ENCODE measurements at regions not wholly inside any gene's neighbourhood (a gene's known extent, or its start where the extent isn't known, plus 50 kb on each side); places are given as distances from the start of the nearest gene placed in this dataset.

DNA sequence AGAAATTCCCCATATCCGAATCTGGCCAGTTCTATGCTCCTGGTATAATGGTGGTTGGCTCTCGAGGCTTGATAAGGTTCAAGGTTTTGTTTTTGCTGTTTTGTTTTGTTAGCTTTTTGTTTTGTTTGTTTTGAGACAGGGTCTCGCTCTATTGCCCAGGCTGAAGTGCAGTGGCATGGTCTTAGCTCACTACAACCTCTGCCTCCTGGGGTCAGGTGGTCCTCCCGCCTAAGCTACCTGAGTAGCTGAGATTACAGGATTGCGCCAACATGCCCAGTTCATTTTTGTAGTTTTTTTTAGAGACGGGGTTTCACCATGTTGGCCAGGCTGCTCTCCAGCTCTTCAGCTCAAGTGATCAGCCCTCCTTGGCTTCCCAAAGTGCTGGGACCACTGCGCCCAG lies 109.1 kb upstream of the ERRFI1 start:
- H3K9me3 ChIP-seq = no peaks in the 10 kb centered on the region
- no peaks in the 10 kb centered on the region for H3K27me3 ChIP-seq
- no peaks in the 10 kb centered on the region for H3K36me3 ChIP-seq
- H3K4me3 ChIP-seq = no peak overlapping the region
- TF ChIP-seq CTCF (IDR thresholded peaks at IDR 0.05) = no peak
- no peak for TF ChIP-seq EP300 (IDR thresholded peaks at IDR 0.05)
- TF ChIP-seq POLR2A (IDR thresholded peaks at IDR 0.05) = no peak
- H3K4me1 ChIP-seq = peaks cover 0 to 34% (median 18%) of the 10 kb centered on the region in 4 donors
- DNase-seq (ENCODE audit: low spot score in 2 of 2) = no peak
- peak overlapping the region in 2 of 4 donors; percentile 1 to 74 for H3K27ac ChIP-seq
- WGBS, 2 donors = 81 to 84% methylated on average over 7 of the region's 7 CpGs

- H3K4me3 ChIP-seq = no peak overlapping the region
- peaks cover 0 to 34% (median 18%) of the 10 kb centered on the region in 4 donors for H3K4me1 ChIP-seq
- H3K9me3 ChIP-seq = no peaks in the 10 kb centered on the region
- H3K36me3 ChIP-seq = no peaks in the 10 kb centered on the region
- 60 to 61% methylated on average over 14 of the region's 14 CpGs for WGBS, 2 donors
- TF ChIP-seq CTCF (IDR thresholded peaks at IDR 0.05) (no peak), EP300 (IDR thresholded peaks at IDR 0.05) (no peak), POLR2A (IDR thresholded peaks at IDR 0.05) (no peak)
- peak overlapping the region in 3 of 4 donors; percentile 1 to 74 (median 69) for H3K27ac ChIP-seq
- no peaks in the 10 kb centered on the region for H3K27me3 ChIP-seq
- DNase-seq (ENCODE audit: low spot score in 2 of 2) = no peak
Observed at GRCh38 chr1:8134546-8135235, 108.6 kb upstream of the ERRFI1 start.

DNA sequence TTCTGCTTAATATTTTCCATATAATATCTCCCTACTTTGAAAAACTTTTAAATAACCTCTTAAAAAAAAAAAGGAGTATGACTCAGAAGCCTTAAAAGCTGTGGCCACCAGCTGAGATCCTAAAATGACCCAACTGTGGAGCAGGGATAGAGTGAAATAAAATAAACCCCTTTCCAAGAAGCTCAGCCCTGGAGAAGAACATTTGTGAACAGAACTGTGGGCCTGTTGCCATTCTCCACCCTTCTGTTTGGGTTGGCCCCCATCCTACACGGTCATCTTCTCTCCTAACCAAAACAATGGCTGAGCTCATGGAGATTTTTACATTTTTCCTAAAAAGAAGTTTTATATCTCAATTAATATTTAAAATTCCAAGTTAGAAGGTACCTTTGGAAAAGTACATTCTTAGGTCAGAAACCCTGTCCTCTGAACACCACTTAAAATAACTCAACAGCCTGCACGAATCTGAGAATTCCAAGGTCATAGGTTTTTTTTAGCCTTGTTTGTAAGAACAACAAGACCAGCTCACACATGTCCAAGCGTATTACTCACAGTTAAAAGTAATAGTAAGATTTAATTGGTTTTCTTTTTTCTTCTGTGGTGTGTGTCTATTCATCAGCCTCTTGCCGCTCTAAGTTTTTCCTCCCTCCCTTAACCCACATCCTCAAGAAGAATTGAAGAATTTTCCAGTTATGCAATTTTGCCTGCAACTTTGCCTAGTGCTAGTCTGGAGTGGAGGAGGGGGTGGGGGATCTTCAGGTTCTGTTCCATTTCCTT lies 107.7 kb upstream of the ERRFI1 start:
- no peaks in the 10 kb centered on the region for H3K36me3 ChIP-seq
- H3K27ac ChIP-seq = peak overlapping the region in 3 of 4 donors; percentile 1 to 74 (median 69)
- TF ChIP-seq EP300 (IDR thresholded peaks at IDR 0.05) = peak; percentile 16 to 83
- TF ChIP-seq POLR2A (IDR thresholded peaks at IDR 0.05) = no peak
- TF ChIP-seq CTCF (IDR thresholded peaks at IDR 0.05) = no peak
- peaks cover 0 to 34% (median 18%) of the 10 kb centered on the region in 4 donors for H3K4me1 ChIP-seq
- peak; percentile 76 to 87 for DNase-seq (ENCODE audit: low spot score in 2 of 2)
- no peak overlapping the region for H3K4me3 ChIP-seq
- WGBS, 2 donors = 20 to 21% methylated on average over 4 of the region's 4 CpGs
- H3K9me3 ChIP-seq = no peaks in the 10 kb centered on the region
- H3K27me3 ChIP-seq = no peaks in the 10 kb centered on the region

DNA sequence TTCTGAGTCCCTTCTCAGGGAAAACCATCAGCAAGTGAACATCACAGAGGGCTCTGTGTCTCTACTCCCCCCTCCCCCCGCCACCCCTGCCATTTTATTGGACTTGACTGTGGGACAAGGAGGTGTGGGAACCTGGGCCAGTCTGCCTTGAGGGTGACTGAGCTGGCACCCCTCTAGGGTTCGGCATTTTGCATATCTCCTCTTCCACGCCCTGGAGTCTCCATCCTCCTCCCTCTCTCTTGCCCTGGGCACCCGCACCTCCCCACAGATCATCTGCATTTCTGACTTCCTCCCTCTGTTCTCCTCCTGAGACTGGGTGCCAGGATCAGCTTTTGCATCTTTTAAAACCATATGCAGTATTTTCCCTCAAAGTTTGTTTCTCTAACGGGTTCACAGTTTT lies 107.1 kb upstream of the ERRFI1 start:
- Histone ChIP-seq H3K4me1 (peaks cover 0 to 32% (median 18%) of the 10 kb centered on the region in 4 donors), H3K27me3 (no peaks in the 10 kb centered on the region), H3K4me3 (no peak overlapping the region), H3K9me3 (no peaks in the 10 kb centered on the region), H3K36me3 (no peaks in the 10 kb centered on the region), H3K27ac (peak overlapping the region in 3 of 4 donors; percentile 57 to 74 (median 69))
- 46 to 57% methylated on average over 5 of the region's 5 CpGs for WGBS, 2 donors
- TF ChIP-seq CTCF (IDR thresholded peaks at IDR 0.05) = no peak
- no peak for TF ChIP-seq EP300 (IDR thresholded peaks at IDR 0.05)
- DNase-seq (ENCODE audit: low spot score in 2 of 2) = no peak

DNA sequence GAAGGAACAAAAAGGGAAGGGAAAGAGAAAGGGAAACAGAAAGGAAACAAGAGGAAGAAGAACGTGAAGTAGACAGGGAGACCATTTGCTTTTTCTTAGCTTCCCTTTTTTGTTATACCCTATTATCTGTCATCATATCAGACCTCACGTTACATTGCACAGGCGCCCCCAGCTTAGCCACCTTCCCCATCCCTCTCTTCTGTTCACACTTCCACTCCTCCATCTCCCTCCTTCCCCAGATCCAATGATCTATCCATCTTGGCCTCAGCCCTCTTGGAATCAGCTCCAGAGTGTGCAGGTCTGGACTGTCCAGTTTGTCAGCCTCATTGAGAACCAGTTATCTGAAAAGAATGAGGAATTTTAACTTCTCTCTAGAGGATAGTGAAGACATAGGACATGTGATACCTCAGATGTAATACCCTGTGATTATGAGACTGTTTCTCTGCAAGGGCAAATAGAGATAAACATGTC lies 101.1 kb upstream of the ERRFI1 start:
- Histone ChIP-seq H3K9me3 (no peaks in the 10 kb centered on the region), H3K4me1 (peaks cover 0 to 7% (median 4%) of the 10 kb centered on the region in 4 donors), H3K36me3 (no peaks in the 10 kb centered on the region), H3K4me3 (no peak overlapping the region), H3K27me3 (no peaks in the 10 kb centered on the region), H3K27ac (peak overlapping the region in 2 of 4 donors; percentile 38 to 62)
- WGBS, 2 donors = 74 to 75% methylated on average over 3 of the region's 3 CpGs
- no peak for TF ChIP-seq POLR2A (IDR thresholded peaks at IDR 0.05)
- peak; percentile 16 to 57 for TF ChIP-seq EP300 (IDR thresholded peaks at IDR 0.05)
- TF ChIP-seq CTCF (IDR thresholded peaks at IDR 0.05) = no peak
- DNase-seq (ENCODE audit: low spot score in 2 of 2) = peak in 1 of 2 donors; percentile 43

Measured in tibial nerve (tissue), 4 donors.